Prostate gland (tissue), 2 donors: ENCODE measurements at regions not wholly inside any gene's neighbourhood (a gene's known extent, or its start where the extent isn't known, plus 50 kb on each side); places are given as distances from the start of the nearest gene placed in this dataset.

ENCODE experiments used
- CTCF ChIP-seq, 4 experiments: fragments of 200-600 bp in 2 of 4; fragments of 450-650 bp in 2 of 4; sonication (generic) in 2 of 4; IDR thresholded peaks; 1 replicate in 3 of 4; 2 replicates in 1 of 4; pipeline ENCODE4 v1.5.1; 2016 to 2019; ENCODE audit warnings: antibody characterized with exemption in 4 of 4, mild to moderate bottlenecking in 2 of 4, moderate library complexity in 2 of 4
- POLR2A ChIP-seq: fragments of 450-650 bp; IDR thresholded peaks from one replicate; pipeline ENCODE4 v1.6.1; 2016; ENCODE audit warnings: antibody characterized with exemption, mild to moderate bottlenecking
- POLR2AphosphoS5 ChIP-seq: sonication (generic); formaldehyde crosslinking; IDR thresholded peaks from one replicate; pipeline ENCODE4 v1.6.1; 2017; ENCODE audit warnings: antibody characterized with exemption

- no peak for TF ChIP-seq CTCF (IDR thresholded peaks at IDR 0.05)
- TF ChIP-seq POLR2A = no peak
- no peak for TF ChIP-seq POLR2AphosphoS5
These were observed 137.6 kb upstream of the HABP2 start for GRCh38 chr10:113415246-113415645.
